ENCODE measurements at regions not wholly inside any gene's neighbourhood (a gene's known extent, or its start where the extent isn't known, plus 50 kb on each side); places are given as distances from the start of the nearest gene placed in this dataset.

DNA sequence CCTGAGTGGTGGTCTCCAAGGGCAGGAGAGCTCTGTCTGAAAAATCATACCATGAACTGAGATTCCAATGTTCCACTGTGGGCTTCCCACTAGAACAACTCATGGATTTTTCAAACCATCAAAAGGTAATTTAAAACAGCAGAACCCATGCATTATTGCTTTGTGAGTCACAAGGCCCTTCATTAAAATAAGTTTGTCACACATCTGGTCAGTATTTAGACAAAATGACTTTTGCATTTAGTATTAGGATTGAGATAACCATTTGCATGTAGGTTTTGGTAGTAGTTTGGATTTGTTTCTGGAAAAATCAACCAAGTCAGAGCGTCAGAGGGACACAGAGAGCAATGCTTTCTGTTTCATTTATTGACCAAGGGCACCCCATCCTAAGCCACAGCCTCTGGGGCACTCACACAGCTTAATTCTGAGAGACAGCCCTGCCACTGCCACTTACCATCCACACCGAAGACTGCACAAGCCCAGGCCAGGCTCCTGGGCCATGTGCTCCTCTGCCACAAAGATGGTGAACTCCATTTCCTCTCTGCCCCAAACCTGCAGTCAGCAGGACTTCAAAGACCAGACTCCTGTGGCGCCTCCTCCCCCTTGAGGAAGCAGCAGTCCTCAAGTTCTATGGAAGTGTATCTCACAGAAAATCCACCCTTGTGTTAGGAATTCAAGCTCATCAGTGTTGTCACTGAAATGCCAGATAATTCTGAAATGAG is 132.6 kb upstream of the DUSP10 start:
- Mint-ChIP-seq H3K27me3 (peaks cover 0 to 1% of the 10 kb centered on the region in 2 donors), H3K9me3 (no peaks in the 10 kb centered on the region), H3K4me1 (peaks cover 0 to 3% (median under 1%) of the 10 kb centered on the region in 4 donors), H3K4me3 (no peak overlapping the region), H3K27ac (no peak overlapping the region), H3K36me3 (no peaks in the 10 kb centered on the region)
- H3K4me3 ChIP-seq (ENCODE audit: low read length in 2 of 2): no peak overlapping the region
- DNase-seq: no peak
- H3K36me3 ChIP-seq (ENCODE audit: insufficient read depth, low read length): no peaks in the 10 kb centered on the region
- CTCF ChIA-PET (ENCODE audit: partially characterized antibody): no interaction called here
- H3K4me1 ChIP-seq (ENCODE audit: insufficient read depth, low read length): no peaks in the 10 kb centered on the region
- POLR2A ChIA-PET (ENCODE audit: partially characterized antibody): interaction anchor here (0.7 kb wide), 1 partner anchor 12 kb away, joined by 3 read pairs; no protein-coding TSS in a partner anchor
- H3K27me3 ChIP-seq (ENCODE audit: insufficient read depth, low read length): no peaks in the 10 kb centered on the region
- H3K9me3 ChIP-seq (ENCODE audit: control insufficient read depth in 1 of 2, low read length in 2 of 2): no peaks in the 10 kb centered on the region
- intact Hi-C loops (cut with micrococcal nuclease): no loop called here
- no peak overlapping the region for H3K27ac ChIP-seq (ENCODE audit: low read depth, low read length)

DNA sequence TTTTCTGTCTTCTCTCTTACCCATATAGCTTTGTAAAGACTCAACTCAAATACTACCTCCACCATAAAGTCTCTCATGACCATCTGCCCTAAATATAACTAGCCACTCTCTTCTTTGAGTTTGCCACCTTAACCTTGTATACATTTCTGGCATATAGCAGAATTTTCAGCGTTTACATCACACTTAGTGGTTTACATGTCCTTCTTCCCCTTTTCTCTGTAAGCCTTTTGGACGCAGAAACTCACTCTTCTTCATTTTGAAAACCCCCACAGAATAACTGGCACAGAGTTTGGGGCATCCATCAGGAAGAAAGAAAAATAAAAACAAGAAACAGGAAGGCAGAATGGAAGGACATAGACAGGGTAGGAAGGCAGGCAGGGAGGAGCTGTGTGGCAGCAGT is 131.8 kb upstream of the DUSP10 start:
- ChIA-PET CTCF (ENCODE audit: partially characterized antibody) (no interaction called here), POLR2A (ENCODE audit: partially characterized antibody) (no interaction called here)
- intact Hi-C loops (cut with micrococcal nuclease): no loop called here
- Mint-ChIP-seq H3K9me3 (no peaks in the 10 kb centered on the region), H3K27me3 (peaks cover 0 to 1% of the 10 kb centered on the region in 2 donors), H3K27ac (no peak overlapping the region), H3K4me3 (no peak overlapping the region), H3K36me3 (no peaks in the 10 kb centered on the region), H3K4me1 (peaks cover 0 to 3% (median under 1%) of the 10 kb centered on the region in 4 donors)
- H3K27ac ChIP-seq (ENCODE audit: low read depth, low read length): no peak overlapping the region
- no peak overlapping the region for H3K4me3 ChIP-seq (ENCODE audit: low read length in 2 of 2)
- no peaks in the 10 kb centered on the region for H3K36me3 ChIP-seq (ENCODE audit: insufficient read depth, low read length)
- no peaks in the 10 kb centered on the region for H3K27me3 ChIP-seq (ENCODE audit: insufficient read depth, low read length)
- H3K4me1 ChIP-seq (ENCODE audit: insufficient read depth, low read length): no peaks in the 10 kb centered on the region
- DNase-seq: no peak
- H3K9me3 ChIP-seq (ENCODE audit: control insufficient read depth in 1 of 2, low read length in 2 of 2): no peaks in the 10 kb centered on the region

DNA sequence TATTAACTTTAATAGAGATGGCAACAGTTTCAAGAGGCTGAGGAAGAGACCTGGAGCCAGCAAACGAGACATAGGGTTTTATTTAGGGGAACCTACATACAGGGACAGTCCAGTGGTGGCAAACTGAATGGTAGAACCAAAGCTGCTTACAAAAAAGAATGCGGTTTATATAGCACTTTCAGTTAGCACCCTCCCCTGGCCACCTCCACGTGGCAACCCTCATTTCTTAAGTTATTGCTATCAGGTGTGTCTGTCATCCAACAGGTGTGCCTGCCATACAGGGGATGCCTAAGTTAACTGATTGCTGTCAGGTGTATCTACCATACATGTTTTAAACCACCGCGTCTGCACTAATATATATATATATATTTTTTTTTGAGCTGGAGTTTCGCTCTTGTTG is 129.2 kb upstream of the DUSP10 start:
- Mint-ChIP-seq H3K36me3 (no peaks in the 10 kb centered on the region), H3K27me3 (peaks cover 1% of the 10 kb centered on the region in 2 donors), H3K4me3 (no peak overlapping the region), H3K9me3 (no peaks in the 10 kb centered on the region), H3K27ac (no peak overlapping the region), H3K4me1 (peaks cover 0 to 3% (median 0%) of the 10 kb centered on the region in 4 donors)
- Histone ChIP-seq H3K4me1 (ENCODE audit: insufficient read depth, low read length) (no peaks in the 10 kb centered on the region), H3K36me3 (ENCODE audit: insufficient read depth, low read length) (no peaks in the 10 kb centered on the region), H3K27ac (ENCODE audit: low read depth, low read length) (no peak overlapping the region), H3K9me3 (ENCODE audit: control insufficient read depth in 1 of 2, low read length in 2 of 2) (no peaks in the 10 kb centered on the region), H3K4me3 (ENCODE audit: low read length in 2 of 2) (no peak overlapping the region), H3K27me3 (ENCODE audit: insufficient read depth, low read length) (no peaks in the 10 kb centered on the region)
- intact Hi-C loops (cut with micrococcal nuclease): no loop called here
- CTCF ChIA-PET (ENCODE audit: partially characterized antibody): no interaction called here
- POLR2A ChIA-PET (ENCODE audit: partially characterized antibody): no interaction called here
- no peak for DNase-seq

DNA sequence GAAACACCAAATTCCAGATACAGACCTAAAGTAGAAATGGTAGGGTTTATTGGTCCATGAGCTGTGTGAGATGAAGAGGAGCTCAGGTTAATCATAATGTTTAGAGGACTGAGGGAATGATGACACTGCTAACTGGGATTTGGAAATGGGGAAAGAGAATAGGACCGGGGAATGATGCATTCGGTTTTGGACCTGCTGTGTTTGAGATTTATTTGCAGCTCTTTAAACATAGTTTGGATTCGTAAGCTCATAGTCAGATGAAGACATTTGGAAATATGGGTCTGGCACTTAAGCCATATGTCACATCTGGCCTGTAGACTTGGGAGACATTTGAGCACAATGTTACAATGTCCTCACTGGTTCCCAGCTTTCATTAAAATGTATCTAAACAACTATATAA is 127.9 kb upstream of the DUSP10 start:
- no peak for DNase-seq
- ChIA-PET CTCF (ENCODE audit: partially characterized antibody) (no interaction called here), POLR2A (ENCODE audit: partially characterized antibody) (no interaction called here)
- no peaks in the 10 kb centered on the region for H3K9me3 Mint-ChIP-seq
- no peak overlapping the region for H3K27ac Mint-ChIP-seq
- H3K4me3 Mint-ChIP-seq: no peak overlapping the region
- Histone ChIP-seq H3K4me1 (ENCODE audit: insufficient read depth, low read length) (no peaks in the 10 kb centered on the region), H3K27ac (ENCODE audit: low read depth, low read length) (no peak overlapping the region), H3K36me3 (ENCODE audit: insufficient read depth, low read length) (no peaks in the 10 kb centered on the region), H3K27me3 (ENCODE audit: insufficient read depth, low read length) (no peaks in the 10 kb centered on the region), H3K9me3 (ENCODE audit: control insufficient read depth in 1 of 2, low read length in 2 of 2) (no peaks in the 10 kb centered on the region), H3K4me3 (ENCODE audit: low read length in 2 of 2) (no peak overlapping the region)
- H3K36me3 Mint-ChIP-seq: no peaks in the 10 kb centered on the region
- intact Hi-C loops (cut with micrococcal nuclease): no loop called here
- peaks cover 0 to 3% (median 0%) of the 10 kb centered on the region in 4 donors for H3K4me1 Mint-ChIP-seq
- peaks cover 1% of the 10 kb centered on the region in 2 donors for H3K27me3 Mint-ChIP-seq

DNA sequence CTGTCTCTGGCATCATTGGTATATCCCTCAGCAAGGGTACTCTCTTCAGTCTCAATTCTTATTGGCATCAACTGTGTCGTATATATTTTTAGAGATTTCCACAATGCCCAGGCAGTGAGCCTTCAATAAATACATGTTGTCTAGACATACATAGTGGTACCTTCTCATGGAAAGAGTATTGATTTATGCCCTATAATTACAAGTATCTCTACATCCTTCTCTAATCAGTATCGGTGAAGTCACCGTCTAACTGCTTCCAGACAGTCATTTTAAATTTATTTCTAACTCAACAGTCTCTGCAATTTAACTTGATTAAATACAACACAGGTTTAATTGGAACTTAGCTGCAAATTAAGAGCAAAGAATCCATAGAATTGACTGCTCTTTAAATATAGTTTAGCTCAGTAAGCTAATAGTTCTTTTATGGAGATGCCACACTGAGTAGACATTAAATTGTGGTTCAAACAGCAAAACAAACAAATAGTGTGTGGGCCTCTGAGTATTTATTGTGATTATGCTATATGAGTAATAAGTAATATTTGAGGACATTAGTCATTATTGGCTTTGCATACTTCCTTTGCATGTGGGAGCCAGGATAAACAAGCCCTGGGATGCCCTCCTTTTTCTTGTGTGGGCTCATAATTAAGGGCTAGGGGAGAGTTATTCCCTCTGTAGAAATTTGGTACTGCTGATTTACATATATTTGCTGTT is 126.9 kb upstream of the DUSP10 start:
- ChIA-PET POLR2A (ENCODE audit: partially characterized antibody) (no interaction called here), CTCF (ENCODE audit: partially characterized antibody) (no interaction called here)
- no peaks in the 10 kb centered on the region for H3K27me3 ChIP-seq (ENCODE audit: insufficient read depth, low read length)
- peaks cover 0 to 1% of the 10 kb centered on the region in 2 donors for H3K27me3 Mint-ChIP-seq
- intact Hi-C loops (cut with micrococcal nuclease): no loop called here
- H3K36me3 ChIP-seq (ENCODE audit: insufficient read depth, low read length): no peaks in the 10 kb centered on the region
- H3K9me3 ChIP-seq (ENCODE audit: control insufficient read depth in 1 of 2, low read length in 2 of 2): no peaks in the 10 kb centered on the region
- no peak overlapping the region for H3K27ac ChIP-seq (ENCODE audit: low read depth, low read length)
- H3K4me3 ChIP-seq (ENCODE audit: low read length in 2 of 2): no peak overlapping the region
- H3K4me1 ChIP-seq (ENCODE audit: insufficient read depth, low read length): no peaks in the 10 kb centered on the region
- no peak for DNase-seq
- no peaks in the 10 kb centered on the region for H3K4me1 Mint-ChIP-seq
- H3K4me3 Mint-ChIP-seq: no peak overlapping the region
- no peaks in the 10 kb centered on the region for H3K36me3 Mint-ChIP-seq
- no peak overlapping the region for H3K27ac Mint-ChIP-seq
- H3K9me3 Mint-ChIP-seq: no peaks in the 10 kb centered on the region

DNA sequence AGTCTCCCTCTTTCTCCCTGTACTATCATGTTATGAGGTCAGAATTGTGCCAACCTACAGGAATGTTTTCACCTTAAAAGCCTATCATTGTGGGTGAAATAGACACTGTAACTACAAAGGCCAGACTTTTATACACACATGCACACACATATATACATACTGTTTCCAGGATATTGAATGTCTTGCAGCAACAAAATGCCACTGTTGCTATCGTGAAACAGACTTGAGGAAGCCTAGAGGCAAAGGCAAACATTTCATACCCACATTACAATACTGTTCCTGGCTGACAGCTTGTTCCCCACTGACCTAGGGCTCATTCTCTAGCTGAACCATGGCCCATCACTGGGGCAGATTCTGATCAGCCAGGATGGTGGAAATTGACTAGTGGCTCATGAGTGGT is 125.1 kb upstream of the DUSP10 start:
- CTCF ChIA-PET (ENCODE audit: partially characterized antibody): no interaction called here
- Mint-ChIP-seq H3K27me3 (peaks cover 0 to 1% of the 10 kb centered on the region in 2 donors), H3K36me3 (no peaks in the 10 kb centered on the region), H3K4me3 (no peak overlapping the region), H3K9me3 (no peaks in the 10 kb centered on the region), H3K27ac (no peak overlapping the region), H3K4me1 (no peaks in the 10 kb centered on the region)
- H3K4me1 ChIP-seq (ENCODE audit: insufficient read depth, low read length): no peaks in the 10 kb centered on the region
- no peaks in the 10 kb centered on the region for H3K9me3 ChIP-seq (ENCODE audit: control insufficient read depth in 1 of 2, low read length in 2 of 2)
- DNase-seq: no peak
- no peaks in the 10 kb centered on the region for H3K36me3 ChIP-seq (ENCODE audit: insufficient read depth, low read length)
- POLR2A ChIA-PET (ENCODE audit: partially characterized antibody): no interaction called here
- H3K4me3 ChIP-seq (ENCODE audit: low read length in 2 of 2): no peak overlapping the region
- H3K27me3 ChIP-seq (ENCODE audit: insufficient read depth, low read length): no peaks in the 10 kb centered on the region
- no peak overlapping the region for H3K27ac ChIP-seq (ENCODE audit: low read depth, low read length)
- intact Hi-C loops (cut with micrococcal nuclease): no loop called here

DNA sequence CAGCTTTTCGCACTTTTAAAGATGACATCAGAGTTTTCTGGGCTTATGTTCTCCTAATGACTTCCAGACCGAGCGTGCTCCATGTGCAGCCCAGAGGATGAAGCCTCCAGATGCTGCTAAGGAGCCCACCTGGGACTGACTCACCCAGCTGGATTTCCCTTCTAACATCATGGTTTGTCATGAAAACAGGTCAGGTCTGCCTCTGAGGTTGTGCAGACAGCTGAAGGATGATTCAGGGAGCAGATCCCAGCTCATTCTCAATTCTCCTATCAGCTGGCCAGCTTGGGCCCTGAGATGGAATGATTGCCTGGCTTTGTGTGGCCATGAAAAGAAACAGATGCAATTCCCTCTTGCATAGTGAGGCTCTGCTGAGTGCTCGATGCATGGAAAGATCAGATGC is 123.9 kb upstream of the DUSP10 start:
- H3K27me3 Mint-ChIP-seq: peaks cover 0 to 1% of the 10 kb centered on the region in 2 donors
- Histone ChIP-seq H3K27me3 (ENCODE audit: insufficient read depth, low read length) (no peaks in the 10 kb centered on the region), H3K4me3 (ENCODE audit: low read length in 2 of 2) (no peak overlapping the region), H3K27ac (ENCODE audit: low read depth, low read length) (no peak overlapping the region), H3K4me1 (ENCODE audit: insufficient read depth, low read length) (no peaks in the 10 kb centered on the region), H3K36me3 (ENCODE audit: insufficient read depth, low read length) (no peaks in the 10 kb centered on the region), H3K9me3 (ENCODE audit: control insufficient read depth in 1 of 2, low read length in 2 of 2) (no peaks in the 10 kb centered on the region)
- no peak for DNase-seq
- POLR2A ChIA-PET (ENCODE audit: partially characterized antibody): no interaction called here
- no peak overlapping the region for H3K4me3 Mint-ChIP-seq
- CTCF ChIA-PET (ENCODE audit: partially characterized antibody): no interaction called here
- no peak overlapping the region for H3K27ac Mint-ChIP-seq
- no peaks in the 10 kb centered on the region for H3K4me1 Mint-ChIP-seq
- H3K36me3 Mint-ChIP-seq: no peaks in the 10 kb centered on the region
- intact Hi-C loops (cut with micrococcal nuclease): no loop called here
- no peaks in the 10 kb centered on the region for H3K9me3 Mint-ChIP-seq
